GM19463 (cell line): ENCODE measurements at regions not wholly inside any gene's neighbourhood (a gene's known extent, or its start where the extent isn't known, plus 50 kb on each side); places are given as distances from the start of the nearest gene placed in this dataset.
"Not testable (repeated sequence)": the region's sequence is repeated elsewhere in the genome, so short reads cannot be mapped to it uniquely, and the experiment has no call there.

Experiments
- ATAC-seq: cut with Tn5 transposase; IDR thresholded peaks from one replicate; pipeline ENCODE4 v1.9.1; 2021; ENCODE audit warnings: mild to moderate bottlenecking, moderate library complexity; ENCODE audit not compliant: unreplicated experiment

DNA sequence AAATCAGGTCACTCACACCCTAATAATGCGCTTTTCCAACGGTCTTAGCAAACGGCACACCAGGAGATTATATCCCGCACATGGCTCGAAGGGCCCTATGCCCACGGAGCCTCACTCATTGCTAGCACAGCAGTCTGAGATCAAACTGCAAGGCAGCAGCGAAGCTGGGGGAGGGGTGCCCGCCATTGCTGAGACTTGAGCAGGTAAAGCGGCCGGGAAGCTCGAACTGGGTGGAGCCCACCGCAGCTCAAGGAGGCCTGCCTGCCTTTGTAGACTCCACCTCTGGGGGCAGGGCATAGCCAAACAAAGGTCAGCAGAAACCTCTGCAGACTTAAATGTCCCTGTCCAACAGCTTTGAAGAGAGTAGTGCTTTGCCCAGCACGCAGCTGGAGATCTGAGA, 432.4 kb upstream of the ADAMTS9 start:
- ATAC-seq = not testable (repeated sequence)

DNA sequence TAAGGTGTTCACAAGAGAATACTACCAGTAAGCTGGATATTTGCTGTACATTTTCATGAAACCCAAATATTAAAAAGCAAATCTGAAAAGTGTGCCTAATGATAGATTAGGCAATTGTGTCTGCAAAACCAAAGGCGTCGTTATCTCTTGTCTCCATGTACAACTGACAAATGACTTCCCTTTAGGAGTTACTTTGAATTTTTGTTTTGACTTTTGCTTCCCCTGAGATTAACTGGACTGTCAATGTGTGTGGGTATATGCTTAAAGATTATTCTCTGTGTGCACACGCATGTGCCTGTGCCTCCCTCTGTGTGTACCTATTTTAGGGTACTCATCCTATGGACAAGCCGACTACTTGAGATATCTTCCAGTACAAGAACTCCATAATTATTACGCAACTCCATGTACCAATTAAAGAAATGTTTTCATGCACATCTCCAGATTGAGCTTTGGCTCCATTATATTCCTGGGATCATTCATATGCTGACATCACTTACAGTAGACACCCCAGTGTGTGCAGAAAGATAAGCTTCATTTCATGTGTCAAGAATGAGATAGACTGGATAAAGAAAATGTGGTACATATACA, 431.2 kb upstream of the ADAMTS9 start:
- ATAC-seq = no peak

DNA sequence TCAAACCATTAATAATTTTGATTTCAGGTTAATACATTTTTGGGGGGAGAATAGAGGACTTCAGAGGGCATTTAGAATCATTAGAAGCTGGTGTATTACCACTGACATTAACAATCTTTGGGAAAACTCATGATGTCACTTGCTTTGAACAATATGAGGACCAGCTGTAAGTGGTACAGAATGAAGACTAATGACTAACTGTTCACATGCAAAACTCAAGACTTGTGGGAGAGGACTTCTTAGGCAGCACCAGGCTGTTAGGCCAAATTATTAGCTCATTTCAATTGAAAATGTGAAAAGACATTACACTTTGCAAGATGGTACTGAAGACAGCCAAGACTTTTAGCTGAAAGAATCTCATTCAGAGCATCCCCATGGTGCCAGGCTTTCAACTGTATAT, 426.2 kb upstream of the ADAMTS9 start:
- no peak for ATAC-seq

DNA sequence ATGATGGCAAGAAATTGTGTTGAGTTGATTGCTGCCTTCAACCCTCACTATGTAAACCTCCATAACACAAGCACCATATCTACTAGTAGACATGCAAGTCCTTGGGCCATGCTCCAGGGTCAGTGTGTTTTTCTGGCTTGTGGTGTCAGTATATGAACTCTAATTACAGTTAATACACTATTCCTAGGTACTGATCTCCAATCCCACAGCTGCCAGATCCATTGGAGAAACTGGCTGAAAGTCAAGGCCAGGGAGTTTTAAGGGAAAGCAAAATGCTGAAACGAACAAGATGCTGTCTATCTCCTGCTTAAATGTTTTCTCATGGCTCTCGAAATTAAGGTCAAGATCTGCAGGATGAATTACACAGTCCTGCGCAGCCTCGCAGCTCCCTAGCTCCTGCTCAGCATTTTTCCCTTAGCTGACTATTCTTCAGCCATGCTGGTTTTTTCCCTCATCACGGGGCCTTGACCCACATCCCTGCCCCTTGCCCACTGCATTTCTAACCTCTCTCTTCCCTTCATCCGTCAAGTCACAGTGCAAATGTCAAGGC, 425.0 kb upstream of the ADAMTS9 start:
- ATAC-seq = no peak

DNA sequence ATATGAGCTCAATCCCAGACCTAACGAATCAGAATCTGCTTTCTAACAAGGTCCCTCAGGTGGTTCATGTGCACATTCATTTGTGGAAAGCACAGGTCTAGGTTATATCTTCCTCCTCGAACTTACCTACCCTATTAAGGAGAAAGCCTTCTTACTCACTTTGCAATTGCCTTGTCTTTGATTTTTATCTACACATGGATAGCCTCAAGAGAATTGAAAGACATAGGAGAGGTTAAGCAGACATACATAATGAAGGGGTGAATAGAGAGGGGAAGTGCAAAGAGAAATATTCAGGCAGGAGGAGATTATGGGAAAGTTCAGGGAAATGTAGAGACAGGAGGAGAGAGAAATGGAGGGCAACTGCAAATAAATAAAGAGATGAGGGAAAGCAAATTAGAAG, 422.9 kb upstream of the ADAMTS9 start:
- no peak for ATAC-seq

DNA sequence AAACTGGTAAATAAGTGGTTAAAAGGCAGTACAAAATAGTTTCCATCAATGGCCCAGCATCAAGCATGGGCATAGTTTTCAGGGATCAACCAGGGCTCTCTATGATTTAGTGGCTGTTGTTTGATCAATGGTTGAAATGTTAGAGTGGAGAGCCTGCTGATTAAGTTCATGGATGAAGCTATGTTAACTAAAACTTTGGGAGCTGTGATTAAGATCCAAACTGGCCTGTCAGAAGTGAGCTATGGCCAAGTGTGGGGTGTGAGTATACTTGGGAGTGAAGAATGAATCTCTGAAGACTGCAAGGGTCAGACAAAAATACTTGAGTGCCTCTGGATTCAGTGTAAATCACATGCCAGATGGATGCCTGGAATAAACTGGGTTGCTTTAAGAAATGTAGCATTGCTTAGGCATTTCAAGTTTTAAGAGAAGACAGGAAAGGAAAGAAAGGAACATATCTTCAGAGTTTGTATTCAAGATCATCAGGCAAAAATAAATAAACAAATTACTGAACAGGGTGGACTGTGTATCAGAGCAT, 422.2 kb upstream of the ADAMTS9 start:
- ATAC-seq = no peak

DNA sequence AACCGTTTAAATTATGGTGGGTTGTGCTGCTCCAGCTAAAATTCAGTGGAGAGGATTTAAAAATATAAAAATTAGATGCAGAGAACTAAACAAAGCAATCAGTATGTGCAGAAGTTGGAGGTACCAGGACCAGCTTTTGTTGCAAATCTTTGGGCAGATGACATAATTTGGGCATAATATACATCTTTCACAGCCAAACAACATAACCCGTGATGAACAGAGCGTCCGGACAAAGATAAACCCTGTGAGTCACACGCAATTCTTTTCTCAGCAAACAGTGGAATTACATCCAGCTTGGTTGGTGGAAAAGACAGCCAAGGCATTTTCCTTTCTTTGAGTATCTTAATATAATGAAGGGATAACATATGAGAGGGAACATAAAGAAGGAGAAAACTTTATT, 419.4 kb upstream of the ADAMTS9 start:
- no peak for ATAC-seq

DNA sequence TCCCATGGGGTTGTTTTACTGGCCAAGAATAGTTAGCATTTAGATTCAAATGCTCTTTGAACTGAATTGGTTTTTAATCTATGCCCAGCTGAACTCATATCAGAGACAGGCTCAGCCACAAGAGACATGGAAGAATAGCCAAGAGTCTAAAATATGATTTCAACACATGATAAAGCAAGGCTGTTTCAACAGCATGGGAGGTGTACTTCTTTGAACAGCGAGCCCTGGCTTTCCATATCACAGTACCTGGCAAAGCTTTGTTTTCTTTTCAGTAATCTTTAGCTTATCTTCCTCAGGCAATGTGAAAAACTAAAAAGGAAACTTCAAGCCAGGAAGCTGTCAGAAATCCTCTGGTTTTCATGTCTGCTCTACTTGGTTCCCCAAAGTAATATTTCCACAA, 413.6 kb upstream of the ADAMTS9 start:
- no peak for ATAC-seq

DNA sequence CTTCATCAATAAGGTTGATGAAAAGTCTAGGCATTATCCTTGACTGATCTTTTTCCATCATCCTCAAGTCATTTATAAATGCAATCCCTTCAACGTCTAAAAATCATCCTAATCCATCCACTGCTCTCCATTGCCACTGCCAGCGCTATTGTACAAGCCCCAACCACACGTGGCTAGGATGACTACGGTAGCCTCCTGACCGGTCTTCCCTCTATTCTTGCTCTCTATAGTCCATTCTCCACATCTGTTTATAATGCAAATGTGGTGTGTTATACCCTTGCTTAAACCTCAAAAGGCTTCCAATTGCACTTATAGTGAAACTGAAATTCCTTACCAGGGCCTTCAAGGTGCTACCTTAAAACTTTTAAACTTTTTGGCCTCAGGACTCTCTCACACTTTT, 410.6 kb upstream of the ADAMTS9 start:
- no peak for ATAC-seq

DNA sequence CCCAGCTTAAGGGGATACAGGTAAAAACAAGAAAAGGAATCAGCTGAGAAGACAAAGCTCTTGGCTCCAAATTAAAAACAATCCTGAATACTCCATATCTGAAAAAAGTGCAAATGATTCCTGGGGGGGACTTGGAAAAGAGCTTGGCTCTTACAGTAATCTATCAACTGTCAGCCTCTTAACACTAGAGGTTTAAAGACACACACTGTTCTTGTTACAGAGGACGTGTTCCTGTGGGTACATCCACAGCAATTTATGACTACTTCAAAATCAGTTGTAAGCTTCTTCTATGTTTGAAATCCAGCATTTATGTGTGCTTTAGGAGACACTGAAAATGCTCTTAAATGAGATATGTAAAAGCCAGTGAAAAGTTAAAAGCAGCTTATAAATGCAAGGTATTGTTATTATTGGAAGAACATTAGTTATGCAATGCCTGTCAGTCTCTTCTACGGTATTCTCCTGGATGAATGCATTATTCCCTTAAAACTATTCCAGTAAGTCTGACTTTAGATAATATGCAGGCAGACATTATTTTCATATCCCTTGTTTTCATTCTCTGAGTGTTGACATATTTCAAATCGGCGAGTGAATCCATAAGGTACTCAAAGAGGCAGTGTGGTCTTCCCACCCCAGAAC, 408.4 kb upstream of the ADAMTS9 start:
- ATAC-seq = no peak

DNA sequence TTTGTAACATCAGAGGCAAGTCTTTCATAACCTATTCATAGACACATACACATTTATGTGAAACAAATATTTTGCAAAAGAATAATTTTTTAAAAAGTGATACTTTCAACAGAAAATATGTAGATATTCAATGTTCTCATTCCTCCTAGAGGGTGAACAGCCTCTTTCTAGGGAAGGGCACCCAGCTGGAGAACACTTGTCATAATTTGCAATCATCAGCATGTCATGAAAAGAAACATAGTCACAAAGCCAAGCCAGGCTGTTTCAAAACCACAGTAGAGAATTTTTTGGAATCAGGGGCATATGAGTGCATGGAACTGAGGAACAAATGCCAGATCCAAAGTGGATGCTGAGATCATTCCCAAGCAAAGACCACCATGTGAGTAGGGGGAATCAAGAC, 406.9 kb upstream of the ADAMTS9 start:
- ATAC-seq = no peak

DNA sequence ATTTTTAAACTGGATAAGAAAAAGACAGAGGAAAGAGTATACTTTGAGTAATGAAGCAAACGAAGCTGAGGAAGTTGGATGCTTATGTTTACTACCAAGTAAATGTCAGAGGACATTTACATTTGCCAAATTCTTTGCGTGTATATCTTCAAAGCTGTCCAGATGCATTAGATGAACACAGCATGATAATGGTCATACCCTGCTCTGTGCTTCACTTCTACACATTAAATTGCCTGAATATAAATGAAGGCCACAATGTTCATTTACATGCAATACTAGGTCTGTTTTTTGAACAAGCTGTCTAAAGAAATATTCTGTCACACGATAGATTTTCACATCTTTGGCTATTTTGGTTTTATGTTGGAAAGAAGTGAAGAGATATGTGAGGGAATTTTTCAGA, 405.8 kb upstream of the ADAMTS9 start:
- ATAC-seq = no peak

DNA sequence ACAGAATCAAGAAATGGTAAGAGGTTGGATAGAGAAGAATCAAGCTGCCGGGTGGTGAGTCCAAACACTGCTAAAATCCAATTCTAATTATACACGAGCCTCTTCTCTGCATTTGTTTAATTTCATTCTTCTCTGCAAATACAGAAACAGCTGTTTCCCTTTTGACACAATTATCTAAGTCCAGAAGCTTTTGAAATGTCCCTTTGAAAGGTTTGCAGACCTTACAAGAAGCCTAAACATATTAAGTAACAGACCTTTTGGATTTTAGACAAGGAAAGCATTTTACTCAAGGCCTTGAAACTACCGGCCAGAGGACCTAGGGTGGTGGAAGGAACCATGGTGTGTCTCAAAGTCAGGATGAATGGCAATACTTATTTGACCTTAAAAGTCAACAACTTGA, 403.8 kb upstream of the ADAMTS9 start:
- no peak for ATAC-seq

DNA sequence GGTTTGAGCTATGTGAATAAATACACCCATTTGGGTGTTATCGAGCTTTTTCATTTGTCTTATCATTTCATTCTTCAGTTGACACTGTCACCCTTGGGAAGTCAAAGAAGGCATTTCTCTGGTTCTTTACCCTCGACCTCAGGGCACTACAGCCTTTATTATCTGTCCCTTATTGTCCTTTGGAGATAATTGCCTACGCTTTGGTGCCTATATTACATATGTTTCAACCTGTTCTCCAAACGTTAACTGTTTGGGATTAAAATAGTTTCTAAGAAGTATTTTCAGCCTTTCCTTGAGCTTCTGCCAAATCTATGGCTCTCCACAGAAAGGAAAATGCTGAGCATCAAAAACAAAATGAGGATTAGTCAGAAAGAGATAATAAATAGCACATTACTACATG, 395.4 kb upstream of the ADAMTS9 start:
- ATAC-seq = no peak

DNA sequence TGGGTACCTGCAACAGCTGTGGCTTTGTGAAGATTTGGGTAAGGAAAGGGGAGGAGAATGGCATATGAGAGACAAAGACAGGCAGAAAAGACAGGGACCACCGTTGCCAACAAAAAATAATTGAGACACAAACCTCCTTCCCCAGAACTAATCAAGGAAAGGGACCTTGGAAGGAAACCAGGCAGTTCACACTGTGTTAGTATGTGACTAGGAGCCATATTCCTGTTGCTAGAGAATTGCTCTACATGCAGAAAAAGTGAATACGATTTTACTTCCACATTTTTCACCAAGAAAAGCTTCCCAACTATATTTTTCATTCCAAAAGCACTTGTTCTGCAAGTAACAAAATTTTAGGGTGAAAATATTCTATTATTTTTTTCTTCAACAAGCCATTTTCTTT, 393.7 kb upstream of the ADAMTS9 start:
- ATAC-seq = no peak

DNA sequence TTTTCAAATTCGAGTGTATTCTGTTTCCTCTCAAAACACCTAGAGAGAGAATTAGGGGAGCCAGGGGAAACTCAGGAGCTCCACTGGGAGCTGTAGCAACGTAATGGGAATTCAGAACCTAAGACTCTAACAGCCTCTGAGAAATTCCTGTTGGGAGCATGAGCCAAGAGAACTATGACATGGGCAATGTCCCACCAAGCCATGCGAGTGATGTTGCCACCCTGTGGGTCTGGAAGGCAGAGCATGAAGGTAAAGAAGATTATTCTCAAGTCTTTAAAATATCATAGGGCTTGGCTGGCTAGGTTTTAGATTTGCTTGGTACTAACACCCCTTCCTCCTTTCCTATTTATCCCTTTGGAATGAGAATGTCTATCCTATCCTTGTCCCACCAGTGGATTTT, 392.6 kb upstream of the ADAMTS9 start:
- ATAC-seq = no peak

DNA sequence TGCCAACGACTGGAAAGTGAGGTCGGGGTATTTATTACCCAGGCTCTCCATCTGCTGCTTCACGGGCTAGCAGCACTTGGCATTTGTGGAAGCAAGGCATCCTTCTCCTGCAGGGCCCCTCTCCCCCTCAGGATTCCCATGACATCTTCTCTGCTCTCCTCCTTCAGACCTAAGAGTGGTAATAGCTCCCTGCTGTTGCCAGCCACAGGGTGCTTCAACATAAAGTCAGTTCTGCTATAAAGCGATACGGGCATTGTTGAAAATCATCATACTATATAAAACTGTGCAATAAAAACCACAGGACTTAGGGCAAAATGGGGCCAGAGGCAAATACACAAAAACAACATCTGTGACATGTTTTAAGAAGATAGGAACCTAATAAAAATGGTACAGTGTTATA, 391.8 kb upstream of the ADAMTS9 start:
- ATAC-seq = no peak

DNA sequence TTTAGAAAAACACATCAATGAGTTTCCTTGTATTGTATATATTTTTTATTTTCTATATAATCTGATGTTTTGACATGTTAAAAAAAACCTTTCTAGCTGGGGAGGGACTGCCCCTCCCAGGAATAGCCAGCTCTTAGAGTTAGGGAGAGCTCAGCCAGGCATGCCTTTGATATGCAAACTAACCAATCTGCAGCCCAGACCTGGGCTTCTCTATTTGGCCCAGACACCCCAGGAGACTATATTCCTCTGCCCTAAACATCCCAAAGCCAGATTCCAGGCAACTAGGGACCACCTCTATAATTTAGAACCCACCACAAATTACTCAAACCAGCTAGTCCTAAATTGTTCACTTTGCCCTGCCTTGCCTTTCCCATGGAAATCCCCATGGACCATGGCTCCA, 390.9 kb upstream of the ADAMTS9 start:
- no peak for ATAC-seq

DNA sequence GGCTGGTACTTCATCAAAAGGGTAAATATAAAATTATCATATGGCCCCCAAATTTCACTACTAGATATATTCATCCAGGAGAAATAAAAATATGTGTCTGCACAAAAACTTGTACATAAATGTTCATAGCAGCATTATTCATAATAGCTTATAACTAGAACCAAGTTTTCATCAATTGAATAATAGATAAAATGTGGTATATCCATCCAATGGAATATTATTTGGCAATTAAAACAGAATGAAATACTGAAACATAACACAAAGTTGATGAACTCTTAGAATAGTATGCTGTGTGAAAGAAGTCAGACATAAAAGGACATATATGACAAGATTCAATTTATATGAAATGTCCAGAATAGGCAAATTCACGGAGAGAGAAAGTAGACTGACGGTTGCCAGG, 389.3 kb upstream of the ADAMTS9 start:
- ATAC-seq = no peak

DNA sequence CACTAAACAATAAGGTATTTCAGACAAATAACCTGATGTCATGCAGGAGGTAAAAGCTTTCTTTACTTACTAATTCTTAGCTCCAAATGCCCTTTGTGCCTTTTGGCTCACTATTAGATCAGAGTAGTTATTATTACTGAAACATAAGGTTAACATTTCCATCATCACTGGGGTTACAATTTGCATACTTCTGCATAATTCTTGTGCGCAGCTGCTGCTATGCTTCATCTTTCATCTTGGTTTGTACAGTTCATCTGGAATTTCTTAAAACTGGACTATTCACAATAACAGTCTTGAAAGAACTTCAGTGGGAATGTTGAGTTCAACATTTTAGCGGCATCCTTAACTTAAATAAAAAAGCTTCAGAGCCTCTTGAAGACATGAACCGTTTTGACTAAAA, 383.2 kb upstream of the ADAMTS9 start:
- ATAC-seq = no peak

DNA sequence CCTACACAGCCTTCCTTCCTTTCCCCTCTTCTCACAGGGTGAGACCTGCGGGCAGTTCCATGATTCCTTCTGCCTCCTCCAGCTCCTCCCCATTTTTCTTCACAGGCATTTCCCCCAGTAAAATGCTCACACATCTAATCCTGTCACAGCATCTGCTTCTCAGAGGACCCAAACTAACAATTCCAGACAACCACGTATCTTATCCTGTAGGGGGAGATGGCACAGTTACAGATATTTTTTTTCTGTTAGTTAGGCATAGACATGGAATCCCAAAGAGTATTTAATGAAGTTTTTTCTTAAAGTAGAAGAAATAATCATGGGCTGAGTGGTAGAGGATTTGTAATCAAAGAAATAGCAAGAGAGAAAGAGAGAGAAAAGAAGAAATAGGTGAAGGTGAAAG, 373.1 kb upstream of the ADAMTS9 start:
- ATAC-seq = no peak

DNA sequence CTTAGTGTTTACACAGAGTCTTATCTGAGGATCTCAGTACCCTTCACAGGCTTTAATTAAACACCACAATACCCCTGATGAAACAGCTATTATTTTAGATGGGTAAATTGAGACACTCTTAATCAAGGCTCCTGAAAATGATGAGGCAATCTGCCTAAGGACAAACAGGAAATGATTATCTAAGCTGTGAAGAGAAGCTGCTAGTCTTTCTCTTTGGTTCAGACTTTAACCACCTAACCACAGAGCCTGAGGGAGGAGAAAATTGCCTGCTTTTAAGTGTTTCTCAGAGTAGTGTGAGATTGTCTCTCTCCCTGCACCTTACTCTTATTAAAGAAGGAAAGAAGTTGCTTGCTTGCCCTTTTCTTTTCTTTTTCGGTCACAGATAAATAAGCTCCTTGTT, 364.3 kb upstream of the ADAMTS9 start:
- no peak for ATAC-seq

DNA sequence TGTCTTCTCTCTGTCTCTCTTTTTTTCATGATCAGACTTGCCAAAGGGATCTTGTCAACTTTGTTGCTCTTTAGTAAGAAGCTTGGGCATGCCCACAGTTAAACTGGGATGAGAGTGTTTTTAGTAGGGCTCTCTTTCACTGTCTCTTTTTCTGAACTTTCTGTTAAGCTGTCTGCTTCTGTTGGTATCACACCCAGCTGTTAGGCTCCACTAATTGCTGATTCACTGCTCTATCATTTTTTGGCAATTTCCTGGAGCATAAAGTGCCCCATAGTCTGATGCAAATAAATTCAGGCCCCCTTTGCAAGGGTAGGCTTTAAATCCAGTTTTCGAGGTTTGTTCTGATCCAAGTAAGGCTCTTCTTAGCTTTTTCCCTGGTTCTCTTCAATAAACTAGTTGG, 360.4 kb upstream of the ADAMTS9 start:
- no peak for ATAC-seq
